22Rv1 (cell line): ENCODE measurements at regions not wholly inside any gene's neighbourhood (a gene's known extent, or its start where the extent isn't known, plus 50 kb on each side); places are given as distances from the start of the nearest gene placed in this dataset.

Experiments used
- H3K27ac ChIP-seq: fragments of 450-650 bp; 2 replicates; pipeline ENCODE4 v1.5.1; 2017
- ZFX ChIP-seq: fragments of 450-650 bp; IDR thresholded peaks from 2 replicates; pipeline ENCODE4 v1.6.1; 2017; ENCODE audit warnings: antibody characterized with exemption, borderline replicate concordance
- TF ChIP-seq, protein P1 (sequence below): fragments of 450-650 bp; IDR thresholded peaks from 2 replicates; pipeline ENCODE4 v1.5.1; 2017; ENCODE audit warnings: mild to moderate bottlenecking

DNA sequence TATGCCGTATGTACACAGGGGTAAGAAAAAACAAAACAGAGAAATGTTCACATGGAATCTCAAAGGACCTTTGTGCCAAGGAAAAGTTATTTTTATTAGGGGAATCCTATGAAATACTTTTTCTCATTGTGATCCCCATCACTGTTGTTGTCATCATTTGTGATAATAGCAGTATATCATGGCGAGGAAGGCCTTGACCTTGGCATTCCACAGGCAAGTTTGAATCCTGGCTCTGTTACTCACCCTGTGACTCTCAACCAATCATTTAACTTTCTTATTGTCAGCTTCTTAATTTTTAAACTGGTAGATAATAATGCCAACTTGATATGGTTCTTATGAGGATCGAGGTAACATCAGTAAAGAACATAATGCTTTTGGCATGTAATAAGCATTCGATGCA lies 142.2 kb upstream of the DDHD1 start:
- TF ChIP-seq ZFX = no peak
- TF ChIP-seq, protein P1, sequence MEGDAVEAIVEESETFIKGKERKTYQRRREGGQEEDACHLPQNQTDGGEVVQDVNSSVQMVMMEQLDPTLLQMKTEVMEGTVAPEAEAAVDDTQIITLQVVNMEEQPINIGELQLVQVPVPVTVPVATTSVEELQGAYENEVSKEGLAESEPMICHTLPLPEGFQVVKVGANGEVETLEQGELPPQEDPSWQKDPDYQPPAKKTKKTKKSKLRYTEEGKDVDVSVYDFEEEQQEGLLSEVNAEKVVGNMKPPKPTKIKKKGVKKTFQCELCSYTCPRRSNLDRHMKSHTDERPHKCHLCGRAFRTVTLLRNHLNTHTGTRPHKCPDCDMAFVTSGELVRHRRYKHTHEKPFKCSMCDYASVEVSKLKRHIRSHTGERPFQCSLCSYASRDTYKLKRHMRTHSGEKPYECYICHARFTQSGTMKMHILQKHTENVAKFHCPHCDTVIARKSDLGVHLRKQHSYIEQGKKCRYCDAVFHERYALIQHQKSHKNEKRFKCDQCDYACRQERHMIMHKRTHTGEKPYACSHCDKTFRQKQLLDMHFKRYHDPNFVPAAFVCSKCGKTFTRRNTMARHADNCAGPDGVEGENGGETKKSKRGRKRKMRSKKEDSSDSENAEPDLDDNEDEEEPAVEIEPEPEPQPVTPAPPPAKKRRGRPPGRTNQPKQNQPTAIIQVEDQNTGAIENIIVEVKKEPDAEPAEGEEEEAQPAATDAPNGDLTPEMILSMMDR = no peak
- H3K27ac ChIP-seq = no peak overlapping the region

DNA sequence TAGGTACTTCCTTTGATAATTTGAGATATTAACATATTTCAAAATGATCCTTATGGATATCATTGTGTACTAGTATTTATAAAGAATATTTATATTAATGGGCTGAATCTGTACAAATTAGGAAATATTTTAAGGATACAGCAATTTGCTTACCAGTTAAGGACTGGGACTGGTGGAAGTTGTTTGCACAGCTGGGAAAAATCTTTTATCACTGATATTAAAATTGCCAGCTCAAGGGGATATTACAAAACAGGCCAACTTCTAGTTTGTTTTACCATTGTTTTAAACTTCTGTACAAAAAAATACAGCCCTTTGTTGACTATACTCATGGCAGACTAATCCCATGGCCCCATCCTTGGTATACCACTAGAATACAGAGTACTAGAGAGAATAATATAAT lies 133.2 kb upstream of the DDHD1 start:
- TF ChIP-seq, protein P1 = no peak
- no peak overlapping the region for H3K27ac ChIP-seq

DNA sequence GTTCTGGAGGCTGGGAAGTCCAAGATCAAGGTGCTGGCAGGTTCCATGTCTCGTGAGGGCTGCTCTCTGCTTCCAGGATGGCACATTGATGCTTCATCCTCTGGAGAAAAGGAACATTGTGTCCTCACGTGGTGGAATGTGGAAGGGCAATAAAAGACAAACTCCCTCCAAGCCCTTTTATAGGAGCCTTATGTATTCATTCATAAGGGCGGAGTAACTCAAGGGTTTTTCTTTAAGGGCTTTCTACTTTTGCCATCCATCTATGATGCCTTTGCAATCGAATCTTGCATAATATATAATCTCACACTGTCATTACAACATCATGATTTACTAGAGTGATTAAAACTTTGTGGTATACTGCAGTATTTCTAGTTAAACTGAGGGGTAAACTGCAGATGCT lies 132.7 kb upstream of the DDHD1 start:
- H3K27ac ChIP-seq = no peak overlapping the region
- TF ChIP-seq ZFX = no peak
- TF ChIP-seq, protein P1 = no peak

DNA sequence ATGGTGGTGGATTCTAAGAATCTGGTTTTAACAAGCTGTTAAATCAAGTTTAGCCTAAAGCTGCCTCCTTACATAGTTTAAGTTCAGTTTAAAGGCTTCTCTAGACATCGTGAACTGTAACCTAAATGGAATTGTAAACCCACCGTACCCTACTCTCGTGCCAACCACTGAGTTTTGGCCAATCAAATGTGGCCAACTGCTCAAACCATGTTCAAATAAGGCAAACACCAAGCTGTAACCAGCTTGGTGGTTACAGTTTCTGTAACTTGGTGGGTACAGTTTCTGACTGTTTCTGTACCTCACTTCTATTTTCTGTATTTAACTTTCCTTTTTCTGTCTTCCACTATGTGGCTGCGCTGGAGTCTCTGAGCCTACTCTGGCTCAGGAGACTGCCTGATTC lies 131.9 kb upstream of the DDHD1 start:
- TF ChIP-seq, protein P1 = no peak
- no peak for TF ChIP-seq ZFX

DNA sequence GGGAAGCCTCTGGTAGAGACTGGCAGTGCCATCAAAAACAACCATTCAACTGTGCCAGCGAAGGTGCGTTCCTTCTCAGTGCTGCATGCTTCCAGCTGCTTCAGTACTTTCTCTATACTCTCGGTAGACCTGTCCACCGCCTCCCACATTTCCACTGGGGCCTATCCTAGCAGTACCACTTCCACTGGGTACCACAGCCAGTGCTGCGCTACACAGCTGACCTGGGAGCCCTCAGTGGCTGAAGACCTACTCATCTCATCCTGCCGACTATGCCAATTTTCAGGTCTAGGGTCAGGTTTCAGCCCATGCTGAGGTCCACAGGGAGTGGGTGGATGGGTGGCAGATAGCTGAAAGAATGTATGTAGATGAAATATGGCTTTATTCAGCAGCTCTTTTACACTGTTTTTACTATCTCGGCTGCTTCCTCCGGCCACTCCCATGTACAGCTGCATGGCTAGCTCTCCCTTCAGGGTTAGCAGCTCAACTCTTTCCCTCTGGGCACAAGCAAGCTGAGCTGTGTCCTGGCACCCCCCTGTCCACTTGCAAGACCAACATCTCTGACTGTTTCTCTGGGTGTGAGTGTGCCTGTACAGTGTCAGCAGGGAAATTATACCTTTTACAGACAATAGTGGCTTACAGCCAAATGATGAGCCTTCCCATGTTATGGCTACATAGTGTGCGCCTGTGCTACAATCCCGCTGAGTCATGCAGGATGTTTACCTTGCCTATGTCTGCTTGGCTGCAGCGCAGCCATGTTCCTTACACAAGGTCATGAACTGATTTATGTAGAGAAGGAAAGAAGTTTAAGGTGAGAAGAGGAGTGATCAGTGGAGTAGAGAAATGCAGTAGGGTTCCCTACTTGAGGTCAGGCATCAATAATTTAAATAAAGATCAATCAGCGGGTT lies 125.7 kb upstream of the DDHD1 start:
- H3K27ac ChIP-seq = no peak overlapping the region
- TF ChIP-seq ZFX = no peak
- TF ChIP-seq, protein P1 = no peak

More for the DNA sequence above, 131.9 kb upstream of the DDHD1 start:
- H3K27ac ChIP-seq = no peak overlapping the region

DNA sequence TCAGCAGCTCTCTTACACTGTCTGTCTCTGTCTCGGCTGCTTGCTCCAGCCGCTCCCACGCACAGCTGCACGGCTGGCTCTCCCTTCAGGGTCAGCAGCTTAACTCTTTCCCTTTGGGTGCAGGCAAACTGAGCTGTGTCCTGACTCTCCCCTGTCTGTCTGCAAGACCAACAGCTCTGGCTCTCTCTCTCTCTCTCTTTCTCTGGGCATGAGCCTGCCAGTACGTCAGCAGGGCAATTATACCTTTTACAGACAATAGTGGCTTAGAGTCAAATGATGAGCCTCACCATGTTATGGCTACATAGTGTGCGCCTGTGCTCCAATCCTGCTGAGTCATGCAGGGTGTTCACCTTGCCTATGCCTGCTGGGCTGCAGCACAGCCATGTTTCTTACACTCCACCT lies 120.5 kb upstream of the DDHD1 start:
- TF ChIP-seq, protein P1 = no peak
- TF ChIP-seq ZFX = no peak

DNA sequence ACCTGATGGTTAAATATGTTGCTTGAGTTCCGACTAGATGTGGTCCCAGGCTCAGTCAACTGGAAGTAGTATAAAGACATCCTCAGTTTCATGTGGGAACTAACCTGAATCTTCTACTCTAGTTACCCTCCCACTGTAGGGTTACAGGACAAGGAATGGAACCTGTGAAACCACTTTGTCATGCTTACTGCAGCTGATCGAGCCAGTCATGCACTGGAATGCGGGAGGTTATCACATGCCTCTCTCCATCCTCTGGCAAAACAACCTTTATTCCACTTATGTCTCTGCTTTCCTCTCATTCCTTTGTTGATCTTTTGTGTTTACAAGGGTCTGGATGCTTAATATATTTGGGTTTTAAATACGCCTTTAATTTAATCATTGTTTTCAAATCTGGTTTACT lies 111.9 kb upstream of the DDHD1 start:
- H3K27ac ChIP-seq = no peak overlapping the region
- TF ChIP-seq, protein P1 = no peak
- no peak for TF ChIP-seq ZFX

More for the DNA sequence above, 120.5 kb upstream of the DDHD1 start:
- H3K27ac ChIP-seq = no peak overlapping the region
